HCT116 (cell line): ENCODE measurements at regions not wholly inside any gene's neighbourhood (a gene's known extent, or its start where the extent isn't known, plus 50 kb on each side); places are given as distances from the start of the nearest gene placed in this dataset.

Experiments used
- ATAC-seq: fragments of 200-7000 bp; cut with Tn5 transposase; 2 replicates; pipeline ENCODE4 v1.9.1; 2020; ENCODE audit warnings: mild to moderate bottlenecking, moderate library complexity
- BruUV-seq: library from RNA; stranded (reverse); fragments of 400-500 nt; replicated peaks from 2 replicates; lab custom pipeline; 2021; lab: Mats Ljungman, UMichigan
- CTCF ChIA-PET: fragments of 300-600 bp; sonication (Branson Sonifier 250); formaldehyde crosslinking; loops from one replicate; lab custom pipeline; 2021; ENCODE audit warnings: antibody characterized with exemption; lab: Charles Lee
- POLR2A ChIA-PET: fragments of 300-600, 350-600 bp; sonication (Branson Sonifier 250); formaldehyde crosslinking; loops from one replicate; lab custom pipeline; 2021; ENCODE audit warnings: antibody characterized with exemption; lab: Charles Lee
- RAD21 ChIA-PET, 2 experiments: fragments of 300-600 bp; sonication (Branson Sonifier 250); formaldehyde crosslinking; loops; one replicate each; lab custom pipeline; 2023; ENCODE audit warnings: low total read pairs in 2 of 2; ENCODE audit not compliant: uncharacterized antibody in 2 of 2, unreplicated experiment in 2 of 2, low non-redundant PET in 1 of 2; lab: Charles Lee
- DNase-seq: peaks from one replicate; pipeline ENCODE4 v3.0.0-alpha.2; 2010; ENCODE audit warnings: low read depth, low spot score
- H2AFZ ChIP-seq: fragments of 200-600 bp; shearing (Covaris generic), sonication (generic); 2 replicates; pipeline ENCODE4 v1.6.1; 2017; ENCODE audit warnings: low read depth, mixed run types, mixed read lengths, antibody characterized with exemption, low read length; ENCODE audit not compliant: poor library complexity, severe bottlenecking
- H3K27ac ChIP-seq: 2 replicates; pipeline ENCODE4 v1.5.1; 2012; ENCODE audit warnings: low read depth, low read length
- H3K27me3 ChIP-seq: fragments of 200-600 bp; sonication (generic); 2 replicates; pipeline ENCODE4 v1.6.1; 2016; ENCODE audit warnings: mixed run types, low read length, mixed read lengths; ENCODE audit not compliant: insufficient read depth
- H3K36me3 ChIP-seq, 2 experiments: fragments of 200-500 bp in 1 of 2; fragments of 200-600 bp in 1 of 2; sonication (Bioruptor generic) in 1 of 2; sonication (generic) in 1 of 2; 2 replicates each; pipeline versions ENCODE4 v1.5.1 to v1.6.1; 2014 to 2016; ENCODE audit warnings: low read length in 2 of 2, inconsistent platforms in 1 of 2, mixed read lengths in 1 of 2, mixed run types in 1 of 2; ENCODE audit not compliant: insufficient read depth in 2 of 2, control insufficient read depth in 1 of 2
- H3K4me1 ChIP-seq, 2 experiments: fragments of 200-600 bp in 1 of 2; sonication (generic) in 1 of 2; 2 replicates each; pipeline versions ENCODE4 v1.5.1 to v1.6.1; 2012 to 2017; ENCODE audit warnings: low read length in 2 of 2, inconsistent platforms in 1 of 2, mild to moderate bottlenecking in 1 of 2, mixed read lengths in 1 of 2, mixed run types in 1 of 2, moderate library complexity in 1 of 2; ENCODE audit not compliant: insufficient read depth in 2 of 2, control insufficient read depth in 1 of 2
- H3K4me2 ChIP-seq: fragments of 200-600 bp; sonication (generic); 2 replicates; pipeline ENCODE4 v1.6.1; 2017; ENCODE audit warnings: mixed run types, low read length, mixed read lengths
- H3K4me3 ChIP-seq, 2 experiments: fragments of 200-600 bp in 1 of 2; sonication (generic) in 1 of 2; replicated peaks in 1 of 2; 2 replicates each; pipeline ENCODE4 v1.5.1; 2011 to 2016; ENCODE audit warnings: low read length in 2 of 2, control low read depth in 1 of 2, low read depth in 1 of 2, mild to moderate bottlenecking in 1 of 2, mixed read lengths in 1 of 2, mixed run types in 1 of 2
- H3K79me2 ChIP-seq: fragments of 200-600 bp; sonication (generic); 2 replicates; pipeline ENCODE4 v1.6.1; 2017; ENCODE audit warnings: mild to moderate bottlenecking, mixed run types, low read length, moderate library complexity, mixed read lengths; ENCODE audit not compliant: insufficient read depth
- H3K9ac ChIP-seq: fragments of 200-600 bp; sonication (generic); 2 replicates; pipeline ENCODE4 v1.6.1; 2016; ENCODE audit warnings: low read length, mixed read lengths
- H3K9me2 ChIP-seq: fragments of 200-600 bp; sonication (generic), shearing (Covaris generic); 2 replicates; pipeline ENCODE4 v1.6.1; 2017; ENCODE audit warnings: mixed run types, mild to moderate bottlenecking, moderate library complexity; ENCODE audit not compliant: insufficient read depth
- H3K9me3 ChIP-seq, 2 experiments: fragments of 200-500 bp in 1 of 2; fragments of 200-600 bp in 1 of 2; sonication (Bioruptor generic) in 1 of 2; sonication (generic) in 1 of 2; 2 replicates each; pipeline ENCODE4 v1.6.1; 2014 to 2017; ENCODE audit warnings: low read length in 2 of 2, mixed read lengths in 2 of 2, inconsistent platforms in 1 of 2, low read depth in 1 of 2, mild to moderate bottlenecking in 1 of 2, mixed run types in 1 of 2, moderate library complexity in 1 of 2; ENCODE audit not compliant: control insufficient read depth in 1 of 2, insufficient read depth in 1 of 2
- H4K20me1 ChIP-seq: fragments of 200-600 bp; sonication (generic), shearing (Covaris generic); 2 replicates; pipeline ENCODE4 v1.6.1; 2017; ENCODE audit warnings: mixed run types, mild to moderate bottlenecking, moderate library complexity; ENCODE audit not compliant: insufficient read depth
- CEBPB ChIP-seq: IDR thresholded peaks from 2 replicates; pipeline ENCODE4 v1.6.1; 2012; ENCODE audit warnings: low read depth
- CTCF ChIP-seq, 3 experiments: fragments of 200-600 bp in 1 of 3; sonication (generic) in 1 of 3; IDR thresholded peaks in 2 of 3; conservative IDR thresholded peaks in 1 of 3; 2 replicates each; pipeline ENCODE4 v1.5.1; 2012 to 2017; ENCODE audit warnings: low read depth in 2 of 3, low read length in 2 of 3, antibody characterized with exemption in 1 of 3, borderline replicate concordance in 1 of 3, control low read depth in 1 of 3, mild to moderate bottlenecking in 1 of 3, mixed read lengths in 1 of 3, mixed run types in 1 of 3, moderate library complexity in 1 of 3; ENCODE audit not compliant: insufficient read depth in 1 of 3
- EGR1 ChIP-seq: IDR thresholded peaks from 2 replicates; pipeline ENCODE4 v1.6.1; 2012; ENCODE audit warnings: low read depth
- ELF1 ChIP-seq: IDR thresholded peaks from 2 replicates; pipeline ENCODE4 v1.6.1; 2012; ENCODE audit warnings: low read depth, borderline replicate concordance
- FOSL1 ChIP-seq: IDR thresholded peaks from 2 replicates; pipeline ENCODE4 v1.6.1; 2012; ENCODE audit warnings: low read depth
- JUND ChIP-seq: IDR thresholded peaks from 2 replicates; pipeline ENCODE4 v1.6.1; 2012
- RAD21 ChIP-seq: IDR thresholded peaks from 2 replicates; pipeline ENCODE4 v1.6.1; 2012; ENCODE audit warnings: low read depth, mild to moderate bottlenecking
- SIN3A ChIP-seq: IDR thresholded peaks from 2 replicates; pipeline ENCODE4 v1.6.1; 2012; ENCODE audit warnings: low read depth
- intact Hi-C: fragments of 100-400 bp; cut with micrococcal nuclease; formaldehyde crosslinking; loops from 2 replicates; pipeline ENCODE4 v1.10.0; 2022

GRCh38 chr16:80372341-80372740 is 168.5 kb upstream of the DYNLRB2 start:
- DNase-seq: no peak
- Histone ChIP-seq H3K36me3 (no peaks in the 10 kb centered on the region), H3K9ac (no peak overlapping the region), H3K4me3 (no peak overlapping the region), H3K27me3 (no peaks in the 10 kb centered on the region), H3K27ac (no peak overlapping the region), H3K9me3 (peaks cover 32 to 45% of the 10 kb centered on the region in 2 experiments; a peak in 3 of 4 replicates), H3K4me1 (no peaks in the 10 kb centered on the region), H3K79me2 (no peaks in the 10 kb centered on the region), H3K4me2 (no peak overlapping the region), H2AFZ (no peak overlapping the region), H3K9me2 (no peaks in the 10 kb centered on the region), H4K20me1 (no peaks in the 10 kb centered on the region)
- intact Hi-C loops: no loop called here
- ChIA-PET POLR2A (no interaction called here), CTCF (no interaction called here)
- ATAC-seq: no peak
- TF ChIP-seq RAD21: no peak
- TF ChIP-seq, all 23 proteins: peak for 0
- RAD21 ChIA-PET: no interaction called here
- BruUV-seq: no TSS peak

- POLR2A ChIA-PET: no interaction called here
- ATAC-seq (no peak), DNase-seq (no peak)
- intact Hi-C loops: no loop called here
- TF ChIP-seq FOSL1 (no peak), ELF1 (no peak), JUND (no peak), CTCF (IDR thresholded peaks at IDR 0.05 in 2 of 3, conservative IDR thresholded peaks at IDR 0.05 in 1 of 3; ENCODE audit: borderline replicate concordance in 1 of 3, insufficient read depth in 1 of 3, low read depth in 2 of 3, low read length in 2 of 3) (no peak), CEBPB (no peak), SIN3A (no peak), RAD21 (no peak), EGR1 (no peak)
- Histone ChIP-seq H2AFZ (no peak overlapping the region), H4K20me1 (no peaks in the 10 kb centered on the region), H3K27me3 (no peaks in the 10 kb centered on the region), H3K9me3 (peaks cover 33 to 45% of the 10 kb centered on the region in 2 experiments; a peak in 3 of 4 replicates), H3K79me2 (no peaks in the 10 kb centered on the region), H3K4me3 (no peak overlapping the region), H3K36me3 (no peaks in the 10 kb centered on the region), H3K4me1 (no peaks in the 10 kb centered on the region), H3K9ac (no peak overlapping the region), H3K27ac (no peak overlapping the region), H3K4me2 (no peak overlapping the region), H3K9me2 (no peaks in the 10 kb centered on the region)
- CTCF ChIA-PET: no interaction called here
- RAD21 ChIA-PET: no interaction called here
- BruUV-seq: no TSS peak
Measured at GRCh38 chr16:80369138-80369958, 171.4 kb upstream of the DYNLRB2 start.
